ENCODE measurements at regions not wholly inside any gene's neighbourhood (a gene's known extent, or its start where the extent isn't known, plus 50 kb on each side); places are given as distances from the start of the nearest gene placed in this dataset.

DNA sequence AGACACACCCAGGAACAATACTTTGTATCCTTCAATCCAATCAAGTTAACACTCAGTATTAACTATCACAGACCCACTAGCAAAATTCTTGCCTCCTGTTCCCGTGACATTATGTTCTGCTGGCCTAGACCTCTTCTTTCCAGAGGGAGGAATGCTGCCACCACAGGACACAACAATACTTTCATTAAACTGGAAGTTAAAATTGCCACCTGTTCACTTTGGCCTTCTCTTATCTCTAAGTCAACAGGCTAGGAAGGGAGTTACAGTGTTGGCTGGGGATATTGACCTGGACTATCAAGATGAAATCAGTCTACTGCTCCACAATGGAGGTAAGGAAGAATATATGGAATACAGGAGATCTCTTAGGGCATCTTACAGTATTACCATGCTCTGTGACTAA is 1000.4 kb upstream of the GBE1 start:
- DNase-seq (ENCODE audit: low spot score), result no peak
- no peak overlapping the region for H3K4me3 Mint-ChIP-seq (ENCODE audit: unreplicated experiment)
- H3K27ac Mint-ChIP-seq (ENCODE audit: unreplicated experiment), result no peak overlapping the region
- H3K36me3 Mint-ChIP-seq (ENCODE audit: low read depth, unreplicated experiment), result no peaks in the 10 kb centered on the region
- TF ChIP-seq, protein P1, sequence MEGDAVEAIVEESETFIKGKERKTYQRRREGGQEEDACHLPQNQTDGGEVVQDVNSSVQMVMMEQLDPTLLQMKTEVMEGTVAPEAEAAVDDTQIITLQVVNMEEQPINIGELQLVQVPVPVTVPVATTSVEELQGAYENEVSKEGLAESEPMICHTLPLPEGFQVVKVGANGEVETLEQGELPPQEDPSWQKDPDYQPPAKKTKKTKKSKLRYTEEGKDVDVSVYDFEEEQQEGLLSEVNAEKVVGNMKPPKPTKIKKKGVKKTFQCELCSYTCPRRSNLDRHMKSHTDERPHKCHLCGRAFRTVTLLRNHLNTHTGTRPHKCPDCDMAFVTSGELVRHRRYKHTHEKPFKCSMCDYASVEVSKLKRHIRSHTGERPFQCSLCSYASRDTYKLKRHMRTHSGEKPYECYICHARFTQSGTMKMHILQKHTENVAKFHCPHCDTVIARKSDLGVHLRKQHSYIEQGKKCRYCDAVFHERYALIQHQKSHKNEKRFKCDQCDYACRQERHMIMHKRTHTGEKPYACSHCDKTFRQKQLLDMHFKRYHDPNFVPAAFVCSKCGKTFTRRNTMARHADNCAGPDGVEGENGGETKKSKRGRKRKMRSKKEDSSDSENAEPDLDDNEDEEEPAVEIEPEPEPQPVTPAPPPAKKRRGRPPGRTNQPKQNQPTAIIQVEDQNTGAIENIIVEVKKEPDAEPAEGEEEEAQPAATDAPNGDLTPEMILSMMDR (IDR thresholded peaks at IDR 0.05; ENCODE audit: unreplicated experiment), result no peak
- H3K9me3 Mint-ChIP-seq (ENCODE audit: unreplicated experiment), result no peaks in the 10 kb centered on the region
- H3K27me3 Mint-ChIP-seq (ENCODE audit: unreplicated experiment), result no peaks in the 10 kb centered on the region
- H3K4me1 Mint-ChIP-seq (ENCODE audit: unreplicated experiment), result no peaks in the 10 kb centered on the region

DNA sequence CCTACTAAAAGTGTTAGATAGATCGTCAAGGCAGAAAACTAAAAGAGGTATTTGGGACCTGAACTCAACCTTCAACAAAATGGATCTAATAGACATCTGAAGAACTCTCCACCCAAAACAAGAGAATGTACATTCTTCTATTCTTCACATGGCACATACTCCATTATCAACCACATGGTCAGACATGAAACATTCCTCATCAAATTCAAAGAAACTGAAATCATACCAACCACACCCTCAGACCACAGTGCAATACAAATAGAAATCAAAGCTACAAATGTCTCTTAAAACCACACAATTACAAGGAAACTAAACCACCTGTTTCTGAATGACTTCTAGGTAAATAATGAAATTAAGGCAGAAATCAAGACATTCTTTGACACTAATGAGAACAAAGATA is 984.1 kb upstream of the GBE1 start:
- Mint-ChIP-seq H3K27ac (ENCODE audit: unreplicated experiment) (no peak overlapping the region), H3K36me3 (ENCODE audit: low read depth, unreplicated experiment) (no peaks in the 10 kb centered on the region), H3K27me3 (ENCODE audit: unreplicated experiment) (no peaks in the 10 kb centered on the region), H3K4me3 (ENCODE audit: unreplicated experiment) (no peak overlapping the region), H3K4me1 (ENCODE audit: unreplicated experiment) (no peaks in the 10 kb centered on the region), H3K9me3 (ENCODE audit: unreplicated experiment) (no peaks in the 10 kb centered on the region)
- no peak for DNase-seq (ENCODE audit: low spot score)
- TF ChIP-seq, protein P1 (IDR thresholded peaks at IDR 0.05; ENCODE audit: unreplicated experiment), result no peak

DNA sequence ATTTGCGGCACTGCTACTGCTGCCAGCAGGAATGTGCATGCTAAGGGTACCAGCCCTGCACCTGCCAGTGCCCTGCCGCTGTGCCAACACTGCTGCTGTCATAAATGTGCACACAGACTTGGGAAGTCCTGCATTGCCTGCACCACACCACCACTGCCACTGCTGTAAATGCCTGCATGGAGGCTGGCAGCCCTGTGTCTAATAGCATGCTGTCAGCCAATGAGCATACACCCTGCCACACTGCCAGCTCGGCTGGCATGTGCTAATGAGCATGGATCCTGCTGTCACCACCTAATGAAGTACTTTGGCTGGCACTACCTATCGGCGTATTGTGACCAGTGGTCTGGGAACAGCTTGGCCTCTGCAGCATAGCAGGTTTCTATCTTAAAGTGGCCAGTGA is 981.8 kb upstream of the GBE1 start:
- H3K4me3 Mint-ChIP-seq (ENCODE audit: unreplicated experiment), result no peak overlapping the region
- H3K4me1 Mint-ChIP-seq (ENCODE audit: unreplicated experiment), result no peaks in the 10 kb centered on the region
- no peaks in the 10 kb centered on the region for H3K36me3 Mint-ChIP-seq (ENCODE audit: low read depth, unreplicated experiment)
- H3K27me3 Mint-ChIP-seq (ENCODE audit: unreplicated experiment), result no peaks in the 10 kb centered on the region
- TF ChIP-seq, protein P1 (IDR thresholded peaks at IDR 0.05; ENCODE audit: unreplicated experiment), result no peak
- no peaks in the 10 kb centered on the region for H3K9me3 Mint-ChIP-seq (ENCODE audit: unreplicated experiment)
- DNase-seq (ENCODE audit: low spot score), result no peak
- H3K27ac Mint-ChIP-seq (ENCODE audit: unreplicated experiment), result no peak overlapping the region

DNA sequence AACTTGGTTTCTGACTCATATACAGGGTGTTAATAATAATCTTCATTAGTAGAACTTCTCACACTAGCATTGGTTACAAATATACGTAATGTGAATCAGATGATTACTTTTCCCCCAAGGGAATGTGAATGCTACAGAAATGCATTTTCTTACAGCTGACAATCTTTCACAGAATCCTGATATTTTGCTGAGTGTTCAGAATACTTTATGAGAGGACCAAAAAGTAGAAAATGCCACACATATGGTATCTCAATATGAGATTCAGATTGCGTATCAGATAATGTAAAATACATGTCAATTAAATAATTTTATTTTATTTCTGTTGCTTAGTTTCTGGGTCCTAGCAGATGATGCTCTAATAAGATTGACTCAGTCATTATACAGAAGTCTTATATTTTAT is 979.9 kb upstream of the GBE1 start:
- DNase-seq (ENCODE audit: low spot score), result no peak
- Mint-ChIP-seq H3K27me3 (ENCODE audit: unreplicated experiment) (no peaks in the 10 kb centered on the region), H3K27ac (ENCODE audit: unreplicated experiment) (no peak overlapping the region), H3K4me1 (ENCODE audit: unreplicated experiment) (no peaks in the 10 kb centered on the region), H3K36me3 (ENCODE audit: low read depth, unreplicated experiment) (no peaks in the 10 kb centered on the region), H3K4me3 (ENCODE audit: unreplicated experiment) (no peak overlapping the region), H3K9me3 (ENCODE audit: unreplicated experiment) (no peaks in the 10 kb centered on the region)
- TF ChIP-seq, protein P1 (IDR thresholded peaks at IDR 0.05; ENCODE audit: unreplicated experiment), result no peak

DNA sequence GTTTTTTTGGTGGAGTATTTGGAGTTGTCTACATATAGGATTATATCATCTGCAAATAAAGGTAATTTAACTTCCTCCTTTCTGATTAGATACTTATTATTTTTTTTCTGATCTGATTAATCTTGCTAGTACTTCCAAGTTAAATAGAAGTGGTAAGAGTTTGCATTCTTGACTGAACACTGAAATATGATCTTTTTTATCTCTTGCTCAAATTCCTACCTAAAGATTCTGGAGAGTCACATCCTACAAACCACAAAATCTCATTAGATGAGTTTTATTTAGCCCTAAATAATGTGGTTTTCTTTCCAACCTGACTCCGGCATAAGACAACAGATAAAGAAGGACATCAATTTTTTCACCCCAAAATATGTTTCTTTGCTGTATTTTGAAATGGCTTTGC is 977.9 kb upstream of the GBE1 start:
- TF ChIP-seq, protein P1 (IDR thresholded peaks at IDR 0.05; ENCODE audit: unreplicated experiment), result no peak

More for the DNA sequence above, 977.9 kb upstream of the GBE1 start:
- H3K27me3 Mint-ChIP-seq (ENCODE audit: unreplicated experiment), result no peaks in the 10 kb centered on the region
- no peaks in the 10 kb centered on the region for H3K4me1 Mint-ChIP-seq (ENCODE audit: unreplicated experiment)
- DNase-seq (ENCODE audit: low spot score), result no peak
- no peaks in the 10 kb centered on the region for H3K9me3 Mint-ChIP-seq (ENCODE audit: unreplicated experiment)
- H3K27ac Mint-ChIP-seq (ENCODE audit: unreplicated experiment), result no peak overlapping the region
- H3K36me3 Mint-ChIP-seq (ENCODE audit: low read depth, unreplicated experiment), result no peaks in the 10 kb centered on the region
- H3K4me3 Mint-ChIP-seq (ENCODE audit: unreplicated experiment), result no peak overlapping the region
